ENCODE measurements at regions not wholly inside any gene's neighbourhood (a gene's known extent, or its start where the extent isn't known, plus 50 kb on each side); places are given as distances from the start of the nearest gene placed in this dataset.

DNA sequence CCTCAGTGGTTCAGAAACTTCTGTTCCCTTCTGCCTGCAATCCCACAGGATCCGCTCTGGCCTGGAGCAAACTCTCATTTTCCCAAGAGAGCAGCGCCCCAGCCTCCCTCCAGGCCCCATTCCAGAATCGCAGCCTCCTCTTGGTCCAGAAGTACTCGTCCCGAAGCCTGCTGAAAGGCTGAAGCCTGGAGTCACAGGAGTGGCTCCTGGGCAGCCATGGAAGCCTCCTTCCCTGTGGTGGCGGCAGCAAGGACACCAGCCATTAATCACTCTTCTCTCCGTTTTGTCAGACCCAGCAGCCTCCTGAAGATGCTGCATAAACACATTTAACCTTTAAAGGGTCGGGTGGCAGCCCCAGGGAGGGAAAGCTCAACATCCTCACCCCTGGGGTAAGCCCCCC, 66.9 kb upstream of the TNRC6C start:
- DNase-seq: no peak
- H3K27me3 Mint-ChIP-seq (ENCODE audit: low read depth): no peaks in the 10 kb centered on the region
- intact Hi-C loops (cut with micrococcal nuclease): no loop called here
- no peak overlapping the region for H3K4me3 Mint-ChIP-seq
- H3K9me3 Mint-ChIP-seq: no peaks in the 10 kb centered on the region
- no peaks in the 10 kb centered on the region for H3K36me3 Mint-ChIP-seq (ENCODE audit: low read depth)
- H3K4me1 Mint-ChIP-seq (ENCODE audit: low read depth): peaks cover 23% of the 10 kb centered on the region
- CTCF ChIA-PET: interaction anchor here (2.3 kb wide), 1 partner anchor 122 kb away, joined by 5 read pairs; no protein-coding TSS in a partner anchor
- no peak overlapping the region for H3K27ac Mint-ChIP-seq

DNA sequence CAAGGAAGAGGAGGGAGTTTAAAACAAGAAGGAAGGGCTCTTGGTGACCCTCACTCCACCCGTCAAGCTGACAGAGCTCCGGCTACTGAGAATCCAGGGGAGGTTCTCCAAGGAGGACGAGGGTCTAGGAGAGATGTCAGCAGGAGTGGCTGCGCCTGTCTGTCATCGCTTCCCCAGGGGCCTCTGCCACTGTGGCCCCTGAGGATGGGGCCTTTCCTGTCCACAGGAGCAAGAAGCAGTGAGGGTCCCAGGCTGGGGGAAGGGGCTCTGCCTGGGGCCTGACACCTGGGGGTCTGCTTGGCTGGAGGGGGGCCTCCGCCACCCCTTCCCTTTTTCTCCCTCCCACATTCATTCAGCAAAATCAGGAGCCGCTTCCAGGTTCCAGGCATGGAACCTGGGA, 66.5 kb upstream of the TNRC6C start:
- H3K9me3 Mint-ChIP-seq: no peaks in the 10 kb centered on the region
- H3K27ac Mint-ChIP-seq: no peak overlapping the region
- H3K27me3 Mint-ChIP-seq (ENCODE audit: low read depth): no peaks in the 10 kb centered on the region
- DNase-seq: no peak
- H3K4me1 Mint-ChIP-seq (ENCODE audit: low read depth): peaks cover 18% of the 10 kb centered on the region
- CTCF ChIA-PET: interaction anchor here (1.0 to 2.3 kb wide), 2 partner anchors 13 to 121 kb away, joined by 5 to 6 read pairs; no protein-coding TSS in a partner anchor
- no peak overlapping the region for H3K4me3 Mint-ChIP-seq
- H3K36me3 Mint-ChIP-seq (ENCODE audit: low read depth): no peaks in the 10 kb centered on the region
- intact Hi-C loops (cut with micrococcal nuclease): no loop called here

GRCh38 chr17:77892469-77893143, 65.9 kb upstream of the TNRC6C start:
- peak; percentile 32 for DNase-seq
- Mint-ChIP-seq H3K27ac (no peak overlapping the region), H3K27me3 (ENCODE audit: low read depth) (no peaks in the 10 kb centered on the region), H3K4me1 (ENCODE audit: low read depth) (peaks cover 12% of the 10 kb centered on the region), H3K36me3 (ENCODE audit: low read depth) (no peaks in the 10 kb centered on the region), H3K4me3 (no peak overlapping the region), H3K9me3 (no peaks in the 10 kb centered on the region)
- intact Hi-C loops (cut with micrococcal nuclease): no loop called here
- CTCF ChIA-PET: interaction anchor here (1.0 to 2.3 kb wide), 2 partner anchors 14 to 121 kb away, joined by 5 to 6 read pairs; no protein-coding TSS in a partner anchor

GRCh38 chr17:77893144-77894044, 65.1 kb upstream of the TNRC6C start:
- intact Hi-C loops (cut with micrococcal nuclease): no loop called here
- Mint-ChIP-seq H3K4me1 (ENCODE audit: low read depth) (peaks cover 6% of the 10 kb centered on the region), H3K9me3 (no peaks in the 10 kb centered on the region), H3K27ac (no peak overlapping the region), H3K27me3 (ENCODE audit: low read depth) (no peaks in the 10 kb centered on the region), H3K36me3 (ENCODE audit: low read depth) (no peaks in the 10 kb centered on the region), H3K4me3 (no peak overlapping the region)
- CTCF ChIA-PET: interaction anchor here (1.8 to 2.3 kb wide), 2 partner anchors 120 kb away, joined by 5 to 6 read pairs; no protein-coding TSS in a partner anchor
- no peak for DNase-seq

DNA sequence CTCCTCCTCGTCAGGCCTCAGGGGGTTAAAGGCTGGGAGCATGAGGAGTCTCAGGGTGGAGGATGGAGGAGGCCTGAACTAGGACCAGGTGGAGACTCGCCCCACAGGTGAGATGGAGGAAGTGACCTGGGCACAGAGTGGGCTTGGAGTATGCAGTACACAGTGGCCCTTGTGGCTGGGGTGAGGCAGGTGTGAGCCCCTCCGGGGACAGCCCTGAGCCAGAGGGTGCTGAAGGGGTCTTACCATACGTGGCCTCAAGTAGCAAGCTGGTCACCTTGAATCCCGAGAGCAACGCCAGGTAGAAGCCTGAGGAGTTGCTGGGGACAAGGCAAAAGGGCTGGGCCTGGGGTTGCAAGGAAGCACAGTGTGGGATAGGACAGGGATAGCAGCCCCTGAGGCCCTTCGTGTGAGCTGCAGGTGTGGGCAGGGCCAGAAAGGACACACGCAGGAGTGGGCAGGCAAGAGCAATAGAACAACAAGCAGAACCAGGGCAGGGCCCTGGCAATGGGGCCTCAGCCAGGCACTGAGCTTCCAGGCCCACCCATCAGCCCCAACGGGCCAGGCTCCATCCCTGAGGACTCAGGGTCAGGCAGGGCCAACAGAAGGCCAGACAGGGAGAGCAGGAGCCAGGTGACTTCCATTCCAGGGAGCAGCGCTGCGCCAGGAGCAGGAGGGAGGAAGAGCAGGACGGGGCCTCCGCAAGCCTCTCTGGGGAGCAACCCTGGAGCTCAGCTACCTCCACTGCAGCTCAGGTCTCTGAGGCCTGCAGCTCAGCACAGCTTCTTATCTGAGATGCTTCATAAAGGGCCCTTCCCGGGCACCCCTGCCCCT, 64.2 kb upstream of the TNRC6C start:
- intact Hi-C loops (cut with micrococcal nuclease): no loop called here
- H3K27me3 Mint-ChIP-seq (ENCODE audit: low read depth): no peaks in the 10 kb centered on the region
- CTCF ChIA-PET: interaction anchor here (0.6 to 1.8 kb wide), 3 partner anchors 105 to 126 kb away, joined by 3 to 8 read pairs (median 6); no protein-coding TSS in a partner anchor
- H3K27ac Mint-ChIP-seq: no peak overlapping the region
- peaks cover 9% of the 10 kb centered on the region for H3K4me1 Mint-ChIP-seq (ENCODE audit: low read depth)
- no peak for DNase-seq
- H3K36me3 Mint-ChIP-seq (ENCODE audit: low read depth): no peaks in the 10 kb centered on the region
- no peaks in the 10 kb centered on the region for H3K9me3 Mint-ChIP-seq
- no peak overlapping the region for H3K4me3 Mint-ChIP-seq

GRCh38 chr17:77897741-77898301, 60.7 kb upstream of the TNRC6C start:
- H3K36me3 Mint-ChIP-seq (ENCODE audit: low read depth): no peaks in the 10 kb centered on the region
- CTCF ChIA-PET: interaction anchor here (0.6 kb wide), 1 partner anchor 16 kb away, joined by 4 read pairs; no protein-coding TSS in a partner anchor
- peaks cover 8% of the 10 kb centered on the region for H3K4me1 Mint-ChIP-seq (ENCODE audit: low read depth)
- no peak overlapping the region for H3K4me3 Mint-ChIP-seq
- no peak for DNase-seq
- H3K27me3 Mint-ChIP-seq (ENCODE audit: low read depth): no peaks in the 10 kb centered on the region
- no peaks in the 10 kb centered on the region for H3K9me3 Mint-ChIP-seq
- intact Hi-C loops (cut with micrococcal nuclease): no loop called here
- H3K27ac Mint-ChIP-seq: no peak overlapping the region

DNA sequence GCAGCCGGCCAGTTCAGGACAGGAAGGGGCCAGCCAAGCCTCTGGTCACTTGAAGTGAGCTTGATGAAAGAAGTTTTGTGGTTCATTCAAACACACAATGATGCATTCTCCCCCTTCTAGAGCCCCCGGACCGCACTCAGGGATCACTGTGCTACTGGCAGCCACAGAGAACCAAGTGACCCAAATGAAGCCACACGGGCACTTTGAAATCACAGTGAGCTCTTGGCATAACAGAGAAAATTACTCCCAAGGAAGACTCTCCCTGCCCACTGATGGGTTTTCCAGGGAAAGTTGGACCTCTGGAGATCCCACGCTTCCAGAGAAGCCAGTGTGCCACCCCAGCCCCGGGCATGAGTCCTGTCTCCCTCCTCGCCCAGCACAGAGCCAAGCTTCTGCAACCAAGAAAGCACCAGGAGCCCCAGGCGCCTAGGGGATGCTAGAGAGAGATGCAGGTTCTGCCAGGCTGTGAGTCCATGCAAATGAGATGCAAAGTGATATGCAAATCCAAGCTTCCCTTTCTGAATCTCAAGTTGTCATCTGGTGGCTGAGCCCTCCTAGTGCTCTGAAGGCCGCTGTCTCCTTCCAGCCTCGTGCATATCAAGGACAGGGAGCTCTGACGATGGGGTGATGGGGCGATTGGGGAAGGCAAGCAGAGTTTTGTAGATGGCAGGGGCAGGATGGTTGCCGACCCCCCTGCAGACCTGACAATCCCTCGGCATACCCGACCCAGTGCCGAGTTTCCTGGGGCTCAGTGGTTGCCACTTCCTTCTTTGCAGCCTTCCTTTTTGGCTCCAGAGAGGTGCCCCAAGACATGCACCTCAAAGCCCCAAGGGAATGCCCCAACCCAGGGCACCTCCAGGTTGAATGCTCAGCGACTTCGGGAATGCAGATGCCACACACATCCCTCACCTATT, 59.7 kb upstream of the TNRC6C start:
- H3K27ac Mint-ChIP-seq: no peak overlapping the region
- DNase-seq: no peak
- intact Hi-C loops (cut with micrococcal nuclease): no loop called here
- no peaks in the 10 kb centered on the region for H3K27me3 Mint-ChIP-seq (ENCODE audit: low read depth)
- H3K9me3 Mint-ChIP-seq: no peaks in the 10 kb centered on the region
- CTCF ChIA-PET: interaction anchor here (0.6 kb wide), 1 partner anchor 15 kb away, joined by 4 read pairs; no protein-coding TSS in a partner anchor
- H3K4me1 Mint-ChIP-seq (ENCODE audit: low read depth): peaks cover 4% of the 10 kb centered on the region
- no peak overlapping the region for H3K4me3 Mint-ChIP-seq
- no peaks in the 10 kb centered on the region for H3K36me3 Mint-ChIP-seq (ENCODE audit: low read depth)

GRCh38 chr17:77899498-77899897, 59.0 kb upstream of the TNRC6C start:
- intact Hi-C loops (cut with micrococcal nuclease): no loop called here
- DNase-seq: no peak
- Mint-ChIP-seq H3K9me3 (no peaks in the 10 kb centered on the region), H3K27me3 (ENCODE audit: low read depth) (no peaks in the 10 kb centered on the region), H3K36me3 (ENCODE audit: low read depth) (no peaks in the 10 kb centered on the region), H3K4me1 (ENCODE audit: low read depth) (peaks cover 4% of the 10 kb centered on the region), H3K4me3 (no peak overlapping the region), H3K27ac (no peak overlapping the region)
- CTCF ChIA-PET: no interaction called here

- H3K27ac Mint-ChIP-seq: no peak overlapping the region
- CTCF ChIA-PET: interaction anchor here (1.3 kb wide), 1 partner anchor 113 kb away, joined by 5 read pairs; no protein-coding TSS in a partner anchor
- no peaks in the 10 kb centered on the region for H3K36me3 Mint-ChIP-seq (ENCODE audit: low read depth)
- intact Hi-C loops (cut with micrococcal nuclease): no loop called here
- H3K9me3 Mint-ChIP-seq: no peaks in the 10 kb centered on the region
- DNase-seq: no peak
- H3K27me3 Mint-ChIP-seq (ENCODE audit: low read depth): no peaks in the 10 kb centered on the region
- no peak overlapping the region for H3K4me3 Mint-ChIP-seq
- peaks cover 4% of the 10 kb centered on the region for H3K4me1 Mint-ChIP-seq (ENCODE audit: low read depth)
Observed at GRCh38 chr17:77901481-77901880, 57.0 kb upstream of the TNRC6C start.

GRCh38 chr17:77905266-77905665, 53.2 kb upstream of the TNRC6C start:
- no peak for DNase-seq
- Mint-ChIP-seq H3K27me3 (ENCODE audit: low read depth) (no peaks in the 10 kb centered on the region), H3K36me3 (ENCODE audit: low read depth) (no peaks in the 10 kb centered on the region), H3K27ac (no peak overlapping the region), H3K9me3 (no peaks in the 10 kb centered on the region), H3K4me3 (no peak overlapping the region), H3K4me1 (ENCODE audit: low read depth) (no peaks in the 10 kb centered on the region)
- intact Hi-C loops (cut with micrococcal nuclease): no loop called here
- CTCF ChIA-PET: no interaction called here

DNA sequence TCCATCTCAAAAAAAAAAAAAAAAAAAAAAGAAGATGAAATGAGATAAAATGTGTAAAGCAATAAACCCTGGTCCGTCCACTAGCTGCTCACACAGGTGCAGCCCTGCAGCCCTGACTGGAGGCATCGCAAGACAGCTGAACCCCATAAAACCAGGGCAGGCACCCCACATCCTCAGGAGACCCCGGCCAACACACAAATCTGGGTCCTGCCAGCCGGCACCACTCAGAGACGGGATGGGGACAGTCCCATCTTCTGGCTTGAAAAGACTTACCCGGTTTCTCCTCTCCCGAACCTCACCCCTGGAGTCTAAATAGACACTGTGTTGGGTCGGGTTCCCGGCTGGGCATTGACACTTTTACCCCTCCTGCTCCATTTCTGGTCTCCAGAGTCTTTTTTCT, 52.7 kb upstream of the TNRC6C start:
- Mint-ChIP-seq H3K9me3 (no peaks in the 10 kb centered on the region), H3K36me3 (ENCODE audit: low read depth) (no peaks in the 10 kb centered on the region), H3K27me3 (ENCODE audit: low read depth) (no peaks in the 10 kb centered on the region), H3K4me1 (ENCODE audit: low read depth) (no peaks in the 10 kb centered on the region), H3K4me3 (no peak overlapping the region), H3K27ac (no peak overlapping the region)
- no peak for DNase-seq
- intact Hi-C loops (cut with micrococcal nuclease): no loop called here
- CTCF ChIA-PET: no interaction called here

All from activated naive CD4-positive, alpha-beta T cell treated with anti-CD3 and anti-CD28 coated beads for 36 hours (primary cell).